GM21576 (cell line): ENCODE measurements at regions not wholly inside any gene's neighbourhood (a gene's known extent, or its start where the extent isn't known, plus 50 kb on each side); places are given as distances from the start of the nearest gene placed in this dataset.
"Not testable (repeated sequence)": the region's sequence is repeated elsewhere in the genome, so short reads cannot be mapped to it uniquely, and the experiment has no call there.

ENCODE experiments used
- ATAC-seq: cut with Tn5 transposase; IDR thresholded peaks from one replicate; pipeline ENCODE4 v1.9.1; 2021; ENCODE audit warnings: mild to moderate bottlenecking, moderate library complexity; ENCODE audit not compliant: unreplicated experiment

DNA sequence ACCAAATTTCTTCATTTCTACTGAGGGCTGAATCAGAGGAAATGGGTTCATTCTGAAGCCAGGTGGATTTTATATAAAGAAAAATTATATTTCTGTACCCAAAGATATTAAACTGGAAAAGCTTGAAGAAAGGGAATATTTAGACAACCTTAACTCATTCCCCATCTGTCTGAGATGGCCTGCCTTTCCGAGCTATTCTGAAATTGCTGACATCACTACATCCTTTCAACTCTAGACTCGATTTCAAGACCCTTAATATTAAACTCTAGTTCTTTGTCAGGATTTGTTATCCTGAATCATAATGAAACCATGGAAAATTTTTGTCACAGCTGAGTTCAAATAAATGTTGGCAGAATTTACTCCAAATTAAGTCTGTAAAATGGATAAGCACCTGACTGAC is 818.5 kb upstream of the SEMA6A start:
- ATAC-seq = no peak

DNA sequence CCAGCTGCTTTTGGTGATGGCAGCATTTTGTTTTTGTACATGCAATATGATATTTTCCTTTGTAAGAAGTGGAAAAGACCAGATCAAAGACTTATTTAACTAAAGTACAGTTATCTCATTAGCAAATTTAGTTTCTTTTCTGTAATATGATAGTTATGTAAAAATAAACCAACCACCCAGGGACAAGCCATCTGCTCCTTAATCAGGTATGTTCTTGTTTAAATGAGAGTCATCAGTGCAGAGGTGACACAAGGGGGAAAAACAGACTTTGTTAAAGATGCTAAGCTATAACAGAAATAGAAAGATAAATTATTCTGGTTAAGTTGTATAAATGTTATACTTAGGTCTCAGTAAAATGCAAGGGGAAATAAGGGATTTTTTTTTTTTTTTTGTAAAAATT is 805.7 kb upstream of the SEMA6A start:
- no peak for ATAC-seq

DNA sequence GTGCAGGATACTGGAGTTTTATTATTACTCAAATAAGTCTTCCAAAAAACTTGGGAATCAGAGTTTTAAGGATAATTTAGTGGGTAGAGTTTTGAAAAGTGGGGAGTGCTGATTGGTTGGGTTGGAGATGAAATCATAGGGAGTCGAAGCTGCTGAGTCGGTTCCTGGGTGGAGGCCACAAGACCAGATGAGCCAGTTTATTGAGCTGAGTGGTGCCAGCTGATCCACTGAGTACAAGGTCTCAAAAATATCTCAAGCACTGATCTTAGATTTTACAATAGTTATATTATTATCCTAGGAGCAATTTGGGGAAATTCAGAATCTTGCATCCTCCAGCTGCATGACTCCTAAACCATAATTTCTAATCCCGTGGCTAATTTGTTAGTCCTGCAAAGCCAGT is 804.9 kb upstream of the SEMA6A start:
- ATAC-seq = no peak

DNA sequence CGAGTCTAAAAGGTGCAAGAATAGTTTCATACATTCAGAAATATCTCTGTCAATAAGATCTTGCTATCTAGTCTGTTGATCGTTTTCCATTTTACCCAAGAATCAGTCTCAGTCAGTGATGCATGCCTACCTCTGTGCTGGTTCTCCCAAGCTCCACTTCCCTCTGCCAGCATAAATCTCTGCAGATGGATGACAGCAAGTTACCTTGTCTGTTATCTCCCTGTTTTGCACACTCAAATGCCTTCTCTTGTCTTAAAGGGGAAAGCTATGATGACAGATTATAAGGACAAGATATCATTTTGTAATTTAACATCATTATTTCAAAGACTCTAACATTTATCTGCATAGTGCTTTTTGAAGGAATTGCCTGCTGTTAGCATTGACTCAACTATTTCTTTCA is 802.1 kb upstream of the SEMA6A start:
- ATAC-seq = no peak

DNA sequence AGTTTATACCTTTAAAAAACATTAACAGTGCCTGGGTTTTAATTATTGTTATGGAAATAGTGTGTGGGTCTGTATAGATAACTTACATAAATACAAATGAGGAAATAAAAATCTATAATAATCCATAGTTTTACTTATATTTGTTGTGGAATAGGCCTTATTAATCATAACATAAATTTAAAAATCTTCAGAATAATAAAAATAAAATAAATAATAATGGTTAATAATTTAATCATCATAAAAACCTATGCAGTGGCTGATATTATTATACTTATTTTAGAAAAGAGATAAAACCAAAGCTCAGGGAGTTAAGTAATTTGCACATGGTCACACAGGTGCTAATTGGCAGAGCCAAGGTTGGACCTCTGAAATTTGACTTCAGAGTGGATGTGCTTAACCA is 785.3 kb upstream of the SEMA6A start:
- ATAC-seq = no peak

DNA sequence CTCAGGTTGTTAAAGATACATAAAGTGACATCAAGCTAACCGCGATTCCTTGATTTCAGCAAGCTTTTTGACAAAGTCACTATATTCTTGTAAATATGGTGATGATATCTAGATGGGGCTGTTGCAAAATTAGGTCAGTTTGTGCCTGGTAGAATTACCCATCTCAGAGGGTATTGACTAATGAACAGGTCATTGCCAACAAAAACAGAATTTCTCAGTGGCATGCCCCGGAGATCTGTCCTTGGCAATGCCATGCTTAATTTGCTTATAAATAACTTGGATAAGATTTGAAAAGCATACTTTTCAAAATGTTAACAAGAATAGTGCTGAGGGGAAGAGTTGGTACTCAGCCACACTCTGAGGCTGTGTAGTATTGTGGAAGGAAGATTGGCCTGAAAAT is 783.3 kb upstream of the SEMA6A start:
- ATAC-seq = no peak

DNA sequence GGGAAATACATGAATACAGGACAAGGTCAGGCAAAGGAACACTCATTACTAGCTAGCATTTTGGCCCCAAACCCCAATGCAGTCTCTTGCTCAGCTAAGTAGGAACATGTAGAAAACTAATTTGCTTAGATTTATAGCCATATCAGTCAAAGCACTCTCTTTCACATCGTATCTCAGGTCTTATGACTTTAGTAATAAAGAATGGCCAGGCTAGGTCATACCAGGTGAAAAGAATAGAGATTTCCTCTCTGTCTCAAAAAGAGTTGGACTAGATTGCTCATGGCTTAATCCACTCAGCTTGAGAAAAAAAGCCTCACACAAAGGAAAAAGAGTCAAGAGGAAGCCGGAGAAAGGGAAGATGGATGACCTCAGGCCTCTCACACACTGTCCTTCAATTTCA is 772.7 kb upstream of the SEMA6A start:
- no peak for ATAC-seq

DNA sequence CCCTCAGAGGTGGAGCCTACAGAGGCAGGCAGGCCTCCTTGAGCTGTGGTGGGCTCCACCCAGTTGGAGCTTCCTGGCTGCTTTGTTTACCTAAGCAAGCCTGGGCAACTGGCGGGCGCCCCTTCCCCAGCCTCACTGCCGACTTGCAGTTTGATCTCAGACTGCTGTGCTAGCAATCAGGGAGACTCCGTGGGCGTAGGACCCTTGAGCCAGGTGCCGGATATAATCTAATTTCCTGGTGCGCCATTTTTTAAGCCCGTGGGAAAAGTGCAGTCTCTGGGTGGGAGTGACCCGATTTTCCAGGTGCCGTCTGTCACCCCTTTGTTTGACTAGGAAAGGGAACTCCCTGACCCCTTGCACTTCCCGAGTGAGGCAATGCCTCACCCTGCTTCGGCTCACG is 769.1 kb upstream of the SEMA6A start:
- not testable (repeated sequence) for ATAC-seq

DNA sequence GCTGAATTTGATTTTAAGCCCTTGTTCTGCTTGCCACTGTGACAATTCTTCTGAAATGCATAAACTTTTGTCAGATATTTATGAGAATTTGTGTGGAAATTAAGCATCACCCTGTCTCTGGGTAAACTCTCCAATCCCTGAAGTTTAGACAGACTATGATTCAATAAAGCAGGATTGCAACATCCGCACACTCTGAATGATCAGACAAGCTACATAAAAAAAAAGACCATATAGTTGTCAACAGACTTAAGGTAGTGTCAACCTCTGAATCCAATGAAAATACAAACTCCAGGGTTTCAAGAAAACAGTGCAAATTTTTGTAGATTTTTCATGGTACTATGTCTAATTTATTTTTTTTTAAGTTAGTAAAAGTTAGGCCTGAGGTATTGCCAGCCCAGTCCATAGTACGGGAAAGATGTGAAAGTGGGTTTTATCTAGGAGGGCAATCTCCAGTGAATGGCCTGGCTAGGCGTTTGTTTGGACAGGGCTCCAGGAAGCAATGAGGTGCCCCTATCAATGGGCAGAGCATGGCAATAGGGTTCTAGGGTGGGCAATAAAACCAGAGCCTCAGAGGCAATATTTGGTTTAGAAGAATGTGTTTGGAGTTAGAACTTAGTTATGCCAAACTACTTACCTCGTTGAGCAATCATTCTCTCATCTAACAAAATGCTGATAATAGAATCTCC is 762.6 kb upstream of the SEMA6A start:
- no peak for ATAC-seq

DNA sequence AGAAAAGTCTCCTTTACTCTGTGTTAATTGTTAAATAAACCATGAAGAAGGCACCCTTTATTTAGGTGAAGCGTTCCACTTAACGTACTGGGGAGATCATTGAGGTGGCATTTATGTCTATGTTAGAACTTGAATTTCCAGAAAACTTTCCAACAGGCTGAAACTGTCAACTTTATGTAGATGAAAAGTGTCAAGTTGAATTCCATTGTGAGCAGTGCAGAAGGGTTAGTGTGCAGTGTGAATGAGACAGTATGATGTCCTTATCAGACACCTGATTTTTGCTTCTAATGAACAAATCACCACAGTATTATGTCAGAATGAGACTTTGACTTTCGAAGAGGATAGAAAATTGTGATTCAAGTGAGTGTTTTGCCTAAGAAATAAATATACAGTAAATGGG is 761.6 kb upstream of the SEMA6A start:
- ATAC-seq = no peak

DNA sequence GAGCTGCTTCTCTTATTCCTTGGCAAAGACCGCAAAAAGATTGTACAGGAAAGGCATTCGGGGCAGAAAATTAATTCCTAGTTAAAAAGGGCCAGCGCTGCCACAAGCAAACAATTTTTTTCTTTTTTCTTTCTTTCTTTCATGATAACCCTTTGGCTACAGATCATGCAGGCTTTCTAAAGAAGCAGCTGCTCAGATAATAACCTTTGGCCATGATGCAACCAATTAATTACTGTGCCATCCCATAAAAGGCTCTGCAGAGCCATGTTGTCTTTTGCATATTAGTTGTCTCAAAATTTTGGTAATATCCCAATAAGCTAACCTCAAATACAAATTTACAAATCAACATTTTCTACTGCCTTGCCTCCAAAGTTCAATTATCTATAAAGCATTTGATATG is 758.4 kb upstream of the SEMA6A start:
- no peak for ATAC-seq

DNA sequence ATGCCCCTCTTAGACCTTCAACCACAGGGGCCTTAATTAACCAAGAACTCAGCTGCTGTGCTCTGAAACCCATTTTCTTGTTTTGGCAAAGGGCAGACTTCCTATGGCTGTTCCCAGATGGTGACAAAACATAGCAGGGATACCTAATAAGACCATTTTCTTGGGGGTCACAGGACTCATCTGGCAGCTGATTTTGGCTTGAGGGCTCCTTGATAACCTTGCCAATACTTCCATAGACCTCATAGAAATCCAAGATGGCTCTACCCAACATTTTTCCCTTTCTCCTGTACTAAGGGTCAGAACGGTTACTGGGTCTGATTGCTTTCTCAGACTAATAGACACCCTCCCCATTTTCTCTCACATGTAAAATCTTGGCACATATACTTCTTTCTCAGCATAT is 757.7 kb upstream of the SEMA6A start:
- no peak for ATAC-seq

DNA sequence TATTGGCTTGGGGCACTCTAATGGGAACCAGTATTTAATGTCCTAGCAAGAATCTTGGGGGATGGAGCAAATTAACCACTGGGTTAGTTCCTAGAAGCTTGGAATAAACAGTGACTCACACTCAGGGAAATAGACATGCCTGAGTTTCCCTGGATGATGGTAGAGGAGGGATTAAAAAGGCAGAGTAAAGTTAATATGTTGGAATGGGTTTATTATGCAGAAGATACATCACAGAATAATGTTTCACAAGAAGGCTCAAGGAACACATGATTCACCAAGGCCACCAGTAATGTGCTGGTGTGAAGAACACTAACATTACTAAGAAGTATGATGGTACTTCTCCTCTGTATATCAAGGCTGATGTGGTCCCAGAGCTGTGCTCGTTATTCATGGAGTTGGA is 752.9 kb upstream of the SEMA6A start:
- no peak for ATAC-seq

DNA sequence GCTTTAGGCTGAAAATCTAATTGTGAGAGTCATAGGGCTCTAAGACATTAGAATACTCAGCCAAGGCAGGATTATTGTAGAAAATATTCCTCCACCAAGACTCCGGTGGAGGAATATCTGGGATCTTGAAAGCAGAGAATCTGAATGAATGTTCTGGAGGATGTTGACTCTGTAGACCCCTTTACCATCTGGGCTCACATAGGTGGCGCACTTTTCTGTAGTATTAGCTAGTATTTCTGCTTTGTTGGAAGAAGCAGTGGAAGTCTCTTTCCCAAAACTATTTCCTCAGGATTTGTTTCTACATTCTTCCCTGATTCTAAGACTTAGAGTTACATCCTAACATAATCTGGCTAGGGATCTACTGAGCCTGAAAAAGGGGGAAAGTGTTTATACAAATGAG is 752.4 kb upstream of the SEMA6A start:
- ATAC-seq = no peak

DNA sequence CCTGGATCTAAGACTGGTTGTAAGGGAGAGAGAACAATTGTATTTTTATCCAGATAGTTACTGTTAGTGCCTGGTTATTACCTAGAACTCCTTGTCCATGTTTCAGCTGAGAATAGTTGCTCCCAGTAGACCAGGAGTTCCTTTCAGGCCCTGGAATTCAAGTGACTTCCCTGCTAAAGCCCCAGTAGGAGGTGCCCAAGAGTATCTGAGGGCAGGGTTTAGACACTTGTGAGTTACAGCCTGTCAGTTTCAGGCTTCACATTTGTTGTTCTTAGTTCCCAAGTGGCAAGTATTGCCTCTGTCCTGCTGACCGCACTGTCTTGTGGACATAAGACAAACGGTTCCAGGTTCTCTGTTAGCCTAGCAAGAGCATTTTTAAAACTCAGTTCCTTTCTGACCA is 743.9 kb upstream of the SEMA6A start:
- ATAC-seq = no peak

DNA sequence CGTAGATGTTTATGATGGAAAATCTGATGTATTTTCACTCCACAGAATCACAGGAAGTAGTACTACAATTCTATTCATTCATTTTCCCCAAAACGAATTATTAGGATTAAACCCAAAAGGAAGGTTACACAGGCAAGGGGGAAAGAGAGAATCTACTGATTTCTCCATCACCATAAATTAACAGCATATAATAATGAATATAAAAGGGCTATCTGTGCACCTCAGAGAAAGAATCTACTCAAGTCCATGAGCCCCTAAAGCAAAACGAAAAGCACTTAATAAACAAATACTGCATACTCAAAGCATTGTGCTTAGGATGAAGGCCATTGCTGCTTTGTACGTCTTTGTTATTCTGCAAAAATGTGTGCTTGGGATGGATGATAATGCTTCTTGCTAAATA is 740.5 kb upstream of the SEMA6A start:
- no peak for ATAC-seq

DNA sequence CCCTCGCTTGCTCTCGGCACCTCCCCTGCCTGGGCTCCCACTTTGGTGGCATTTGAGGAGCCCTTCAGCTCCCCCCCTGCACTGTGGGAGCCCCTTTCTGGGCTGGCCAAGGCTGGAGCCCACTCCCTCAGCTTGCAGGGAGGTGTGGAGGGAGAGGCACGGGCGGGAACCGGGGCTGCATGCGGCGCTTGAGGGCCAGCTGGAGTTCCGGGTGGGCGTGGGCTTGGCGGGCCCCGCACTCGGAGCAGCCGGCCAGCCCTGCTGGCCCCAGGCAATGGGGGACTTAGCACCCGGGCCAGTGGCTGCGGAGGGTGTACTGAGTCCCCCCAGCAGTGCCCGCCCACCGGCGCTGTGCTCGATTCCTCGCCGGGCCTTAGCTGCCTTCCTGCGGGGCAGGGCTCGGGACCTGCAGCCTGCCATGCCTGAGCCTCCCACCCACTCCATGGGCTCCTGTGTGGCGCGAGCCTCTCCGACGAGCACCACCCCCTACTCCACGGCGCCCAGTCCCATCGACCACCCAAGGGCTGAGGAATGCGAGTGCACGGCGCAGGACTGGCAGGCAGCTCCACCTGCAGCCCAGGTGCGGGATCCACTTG is 730.0 kb upstream of the SEMA6A start:
- ATAC-seq = not testable (repeated sequence)

DNA sequence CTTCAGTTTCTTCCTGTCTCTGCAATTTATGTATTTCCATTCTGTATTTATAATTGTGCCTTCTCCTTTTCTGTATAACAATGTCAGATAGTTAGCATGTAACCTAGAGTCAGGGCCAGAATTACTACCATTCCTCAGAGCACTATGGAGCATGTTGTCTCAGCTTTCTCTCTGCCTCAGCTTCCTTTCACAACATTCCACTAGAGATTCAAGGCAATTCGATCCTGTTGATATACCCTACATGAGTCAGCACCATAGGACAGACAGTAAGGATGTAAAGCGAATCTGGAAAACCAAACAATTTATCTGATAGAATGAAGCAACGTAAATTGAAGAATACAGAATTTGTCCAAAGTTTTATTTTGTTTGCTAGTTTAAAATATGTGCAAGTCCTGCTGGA is 728.3 kb upstream of the SEMA6A start:
- no peak for ATAC-seq

DNA sequence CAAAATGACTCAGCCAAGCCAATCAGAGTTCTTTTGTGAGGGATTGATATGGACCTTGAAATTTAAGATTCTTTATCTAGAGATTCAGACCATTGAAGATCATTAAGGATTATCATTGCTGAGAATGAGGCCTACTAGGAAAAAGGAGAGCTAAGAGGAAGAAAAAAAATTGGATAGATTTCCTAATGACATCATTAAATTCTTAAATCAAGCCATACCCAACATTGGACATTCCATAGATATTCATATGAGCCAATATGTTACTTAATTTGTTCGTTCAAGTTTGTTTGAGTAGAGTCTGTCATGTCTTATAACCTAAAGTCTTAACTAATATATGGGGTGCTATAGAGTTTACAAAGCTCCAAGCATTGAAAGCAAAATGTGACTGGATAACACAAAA is 727.9 kb upstream of the SEMA6A start:
- ATAC-seq = no peak

DNA sequence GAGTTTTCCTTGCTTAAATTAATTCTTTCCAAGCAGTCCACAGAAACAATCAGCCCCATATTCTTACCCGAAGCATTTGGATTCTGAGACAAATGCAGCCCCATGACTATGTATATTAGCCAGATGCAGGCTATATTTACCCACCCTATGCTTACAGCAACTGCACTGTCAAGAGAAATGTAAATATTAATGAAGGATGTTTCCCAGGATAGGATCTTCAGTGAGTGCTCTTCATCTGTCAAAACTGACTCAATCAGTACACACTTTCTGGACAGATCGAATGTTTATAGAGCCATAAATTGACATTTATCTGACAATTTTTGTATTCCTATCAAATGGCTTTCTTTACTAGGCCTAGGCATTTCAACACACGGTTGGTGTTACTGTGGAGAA is 725.3 kb upstream of the SEMA6A start:
- no peak for ATAC-seq

DNA sequence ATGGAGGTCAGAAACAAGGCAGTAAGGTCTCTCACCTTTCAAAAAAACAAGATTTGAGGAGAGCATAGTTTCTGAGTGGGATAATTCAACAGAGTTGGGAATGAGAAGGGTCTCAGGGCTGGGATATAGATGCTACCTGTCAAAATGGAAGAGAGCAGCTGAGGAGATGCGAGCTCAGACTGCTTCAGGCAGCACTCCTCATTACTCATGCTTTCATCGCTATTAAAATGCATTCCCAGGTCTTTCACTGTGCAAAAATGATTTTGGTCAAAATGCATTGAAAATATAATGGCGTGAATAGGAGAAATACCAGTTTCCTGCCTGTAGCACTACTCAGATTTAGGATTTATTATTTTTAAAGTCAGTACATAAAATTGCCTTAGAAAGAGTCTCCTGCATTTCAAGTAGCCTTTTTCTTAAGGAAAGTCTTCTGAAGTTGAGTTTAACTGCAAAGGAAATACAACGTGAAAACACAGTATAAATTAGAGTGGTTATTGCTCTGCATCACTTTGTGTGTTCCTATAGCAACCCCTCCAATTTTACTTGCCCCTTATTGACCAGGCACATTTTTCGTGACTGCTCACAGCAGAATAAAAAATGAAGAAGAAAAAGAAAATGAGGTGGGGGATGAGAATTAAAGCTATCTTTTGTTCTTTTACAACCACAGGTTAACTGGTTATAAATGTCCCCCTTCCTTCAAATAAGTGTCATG is 724.8 kb upstream of the SEMA6A start:
- no peak for ATAC-seq

DNA sequence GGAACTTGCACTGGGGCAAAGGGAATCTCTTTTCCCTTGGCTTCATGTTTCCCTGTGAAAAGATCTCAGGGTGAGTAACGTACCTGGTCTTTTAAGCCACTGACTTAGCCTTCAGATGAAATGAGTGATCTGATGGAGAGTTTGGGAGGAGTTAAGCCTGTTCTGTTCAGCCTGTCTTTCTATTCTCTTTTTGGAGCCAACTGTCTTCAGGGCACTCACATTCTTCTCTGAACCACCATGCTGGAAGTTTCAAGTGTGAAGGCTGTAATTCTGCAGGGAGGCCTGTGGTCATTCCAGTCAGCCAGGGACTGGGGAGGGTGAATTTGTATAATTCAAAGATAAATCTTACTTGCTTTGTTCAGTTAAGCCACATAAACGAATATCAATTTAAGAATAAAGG is 722.2 kb upstream of the SEMA6A start:
- ATAC-seq = no peak

DNA sequence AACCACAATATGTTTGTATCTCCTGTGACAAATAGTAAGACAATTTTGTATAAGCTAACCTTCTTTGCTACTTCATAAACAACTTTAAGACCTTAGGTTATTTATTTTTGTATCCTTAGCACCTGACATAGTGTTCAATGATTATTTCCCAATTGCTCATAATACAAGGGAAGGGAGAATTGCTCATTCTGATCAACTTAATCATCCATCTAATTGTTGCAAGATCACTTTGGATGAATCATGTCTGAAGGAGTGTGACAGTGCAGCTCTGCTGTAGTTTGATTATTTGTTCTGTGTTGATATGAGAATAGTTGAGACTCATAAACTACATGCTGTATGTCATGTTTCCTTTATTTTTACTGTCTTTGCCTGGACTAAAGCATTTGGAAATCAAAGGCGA is 721.3 kb upstream of the SEMA6A start:
- no peak for ATAC-seq
